GM12878 (cell line): ENCODE measurements at regions not wholly inside any gene's neighbourhood (a gene's known extent, or its start where the extent isn't known, plus 50 kb on each side); places are given as distances from the start of the nearest gene placed in this dataset.

Source experiments
- ATAC-seq: fragments of 200-7000 bp; cut with Tn5 transposase; 3 replicates; pipeline ENCODE4 v1.9.1; 2020; ENCODE audit warnings: mild to moderate bottlenecking, moderate library complexity
- BruUV-seq: library from RNA; stranded (reverse); fragments of 400-500 nt; replicated peaks from 2 replicates; lab custom pipeline; 2021; lab: Mats Ljungman, UMichigan
- CTCF ChIA-PET: fragments of 300-600 bp; sonication (Branson Sonifier 250); formaldehyde crosslinking; extraction: SDS; loops from one replicate; lab custom pipeline; 2021; ENCODE audit warnings: inconsistent platforms; lab: Yijun Ruan, JAX
- POLR2A ChIA-PET: fragments of 350-600 bp; formaldehyde crosslinking; extraction: SDS; loops from one replicate; lab custom pipeline; 2021; ENCODE audit warnings: inconsistent platforms; lab: Charles Lee
- RAD21 ChIA-PET: fragments of 300-600 bp; sonication (Branson Sonifier 250); formaldehyde crosslinking; loops from one replicate; lab custom pipeline; 2023; ENCODE audit warnings: antibody characterized with exemption; ENCODE audit not compliant: unreplicated experiment; lab: Charles Lee
- SMC1A ChIA-PET: fragments of 300-600 bp; sonication (Branson Sonifier 250); formaldehyde crosslinking; loops from one replicate; lab custom pipeline; 2023; ENCODE audit not compliant: unreplicated experiment, uncharacterized antibody; lab: Charles Lee
- DNase-seq: peaks from one replicate; pipeline ENCODE4 v3.0.0-alpha.2; 2011; ENCODE audit warnings: low read depth, low spot score
- FAIRE-seq: peaks from 3 replicates; lab custom pipeline; 2011; peaks lifted over from hg19 to GRCh38; lab: Jason Lieb, UNC
- H2AFZ ChIP-seq: 2 replicates; pipeline ENCODE4 v1.6.0; 2011; ENCODE audit warnings: low read depth, low read length, control low read depth; ENCODE audit not compliant: control insufficient read depth
- H3K27ac ChIP-seq: 2 replicates; pipeline ENCODE4 v1.5.1; 2011; ENCODE audit warnings: control low read depth; ENCODE audit not compliant: control insufficient read depth, insufficient read depth
- H3K27me3 ChIP-seq, 2 experiments: replicated peaks in 1 of 2; 2 replicates each; pipeline versions ENCODE4 v1.6.0 to v1.6.1; 2011; ENCODE audit warnings: low read length in 1 of 2; ENCODE audit not compliant: control insufficient read depth in 2 of 2, insufficient read depth in 2 of 2
- H3K36me3 ChIP-seq, 2 experiments: 2 replicates each; pipeline ENCODE4 v1.5.1; 2011; ENCODE audit warnings: low read length in 1 of 2; ENCODE audit not compliant: control insufficient read depth in 2 of 2, insufficient read depth in 2 of 2
- H3K4me1 ChIP-seq: 2 replicates; pipeline ENCODE4 v1.6.1; 2011; ENCODE audit warnings: mild to moderate bottlenecking, low read length, moderate library complexity, mixed read lengths; ENCODE audit not compliant: control insufficient read depth, insufficient read depth
- H3K4me2 ChIP-seq: 2 replicates; pipeline ENCODE4 v1.6.0; 2011; ENCODE audit warnings: control low read depth; ENCODE audit not compliant: control insufficient read depth, insufficient read depth
- H3K4me3 ChIP-seq: fragments of 200-600 bp; sonication (generic); 2 replicates; pipeline ENCODE4 v1.5.1; 2016
- H3K79me2 ChIP-seq: 2 replicates; pipeline ENCODE4 v1.6.0; 2011; ENCODE audit warnings: low read length; ENCODE audit not compliant: control insufficient read depth, insufficient read depth
- H3K9ac ChIP-seq: 2 replicates; pipeline ENCODE4 v1.8.0; 2011; ENCODE audit warnings: low read length, control low read depth, mixed read lengths; ENCODE audit not compliant: control insufficient read depth, insufficient read depth
- H3K9me3 ChIP-seq: replicated peaks from 3 replicates; pipeline ENCODE4 v1.5.1; 2011; ENCODE audit warnings: mild to moderate bottlenecking, low read length; ENCODE audit not compliant: control insufficient read depth, insufficient read depth
- H4K20me1 ChIP-seq: 2 replicates; pipeline ENCODE4 v1.6.0; 2011; ENCODE audit not compliant: control insufficient read depth, insufficient read depth
- CEBPB ChIP-seq, 2 experiments: fragments of 150-350 bp in 1 of 2; IDR thresholded peaks; 2 replicates each; pipeline ENCODE4 v1.6.1; 2012 to 2014; ENCODE audit warnings: low read depth in 2 of 2, low read length in 2 of 2, borderline replicate concordance in 1 of 2, inconsistent platforms in 1 of 2
- CHD1 ChIP-seq: IDR thresholded peaks from 2 replicates; pipeline ENCODE4 v1.6.1; 2012; ENCODE audit warnings: low read depth, low read length, improper control_type of control experiment
- CHD4 ChIP-seq: fragments of 200-600 bp; sonication (generic); IDR thresholded peaks from 2 replicates; pipeline ENCODE4 v1.6.1; 2016; ENCODE audit warnings: mild to moderate bottlenecking
- HDAC6 ChIP-seq: fragments of 200-600 bp; sonication (generic); IDR thresholded peaks from one replicate; pipeline ENCODE4 v1.8.0; 2017; ENCODE audit warnings: antibody characterized with exemption; ENCODE audit not compliant: unreplicated experiment
- KDM1A ChIP-seq: fragments of 200-600 bp; sonication (generic); IDR thresholded peaks from 2 replicates; pipeline ENCODE4 v1.6.1; 2016; ENCODE audit warnings: borderline replicate concordance
- NFXL1 ChIP-seq: fragments of 450-650 bp; IDR thresholded peaks from 2 replicates; pipeline ENCODE4 v1.6.1; 2017; ENCODE audit warnings: antibody characterized with exemption, mild to moderate bottlenecking, borderline replicate concordance
- PAX5 ChIP-seq: IDR thresholded peaks from 2 replicates; pipeline ENCODE4 v1.6.1; 2011; ENCODE audit warnings: low read depth, low read length, borderline replicate concordance
- SKIL ChIP-seq: fragments of 450-650 bp; IDR thresholded peaks from 2 replicates; pipeline ENCODE4 v1.6.1; 2017; ENCODE audit warnings: mild to moderate bottlenecking, low read depth, inconsistent platforms; ENCODE audit not compliant: poor library complexity, severe bottlenecking
- SREBF2 ChIP-seq: IDR thresholded peaks from 2 replicates; pipeline ENCODE4 v1.6.1; 2012; ENCODE audit warnings: mild to moderate bottlenecking, low read length
- TBL1XR1 ChIP-seq: IDR thresholded peaks from 2 replicates; pipeline ENCODE4 v1.6.1; 2012; ENCODE audit warnings: low read depth, low read length, improper control_type of control experiment
- ZNF622 ChIP-seq: fragments of 450-650 bp; IDR thresholded peaks from 2 replicates; pipeline ENCODE4 v1.6.1; 2017; ENCODE audit warnings: mild to moderate bottlenecking, inconsistent platforms
- WGBS: methylation state at CpG from one replicate; pipeline ENCODE4 v1.1.6; 2016; ENCODE audit warnings: low lambda C conversion rate; ENCODE audit not compliant: insufficient replicate concordance, insufficient coverage; ENCODE audit errors: missing lambda C conversion rate; 5-methylcytosine and 5-hydroxymethylcytosine counted together
- in situ Hi-C: fragments of 300-500 bp; cut with MboI; formaldehyde crosslinking; loops from 9 replicates; pipeline ENCODE4 v1.14.3; 2018; ENCODE audit warnings: mixed read lengths
- intact Hi-C: fragments of 100-400 bp; cut with micrococcal nuclease; formaldehyde crosslinking; loops from one replicate; pipeline ENCODE4 v1.14.2; 2022; ENCODE audit not compliant: unreplicated experiment
- TF ChIP-seq, protein P1 (sequence below): IDR thresholded peaks from 2 replicates; pipeline ENCODE4 v1.6.1; 2011; ENCODE audit warnings: low read depth, mild to moderate bottlenecking, low read length, moderate library complexity, borderline replicate concordance; ENCODE audit errors: extremely low read depth

DNA sequence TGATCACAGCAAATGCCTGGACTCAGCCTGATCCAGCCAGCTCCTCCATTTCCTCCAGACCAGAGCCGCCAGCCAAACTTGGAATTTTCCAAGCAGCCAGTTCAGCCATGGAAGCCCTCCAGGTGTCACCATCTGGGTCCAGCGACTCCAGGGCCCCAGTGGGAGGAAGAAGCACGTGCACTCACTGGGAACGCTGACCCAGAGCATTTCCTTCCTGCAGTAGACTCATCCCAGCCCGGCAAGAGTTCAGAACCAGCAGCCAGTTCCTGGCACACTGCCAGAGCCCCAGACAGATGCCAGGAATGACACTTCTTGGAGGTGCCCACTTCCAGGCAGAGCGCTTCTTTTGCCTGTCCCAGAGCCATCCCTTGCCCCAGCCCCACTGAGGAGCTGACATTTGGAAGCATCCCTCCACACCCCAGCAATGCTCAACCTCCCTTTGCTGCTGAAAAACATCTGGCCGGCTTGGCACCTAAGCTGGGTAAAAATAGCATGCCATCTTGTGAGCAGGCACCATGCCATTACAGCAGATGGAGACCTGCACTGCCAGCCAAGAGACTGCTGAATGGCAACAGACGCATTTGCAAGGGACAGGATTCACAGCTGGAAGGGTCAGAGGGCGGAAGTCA lies 460.3 kb upstream of the PROK2 start:
- no peaks in the 10 kb centered on the region for H4K20me1 ChIP-seq
- RAD21 ChIA-PET, result no interaction called here
- POLR2A ChIA-PET, result no interaction called here
- no peaks in the 10 kb centered on the region for H3K79me2 ChIP-seq
- H3K9ac ChIP-seq, result no peak overlapping the region
- H3K4me3 ChIP-seq, result no peak overlapping the region
- 49% methylated on average over 9 of the region's 9 CpGs for WGBS
- no peaks in the 10 kb centered on the region for H3K36me3 ChIP-seq
- CTCF ChIA-PET, result no interaction called here
- TF ChIP-seq NFXL1 (no peak), KDM1A (no peak), HDAC6 (no peak), PAX5 (no peak), ZNF622 (no peak)
- TF ChIP-seq, protein P1, sequence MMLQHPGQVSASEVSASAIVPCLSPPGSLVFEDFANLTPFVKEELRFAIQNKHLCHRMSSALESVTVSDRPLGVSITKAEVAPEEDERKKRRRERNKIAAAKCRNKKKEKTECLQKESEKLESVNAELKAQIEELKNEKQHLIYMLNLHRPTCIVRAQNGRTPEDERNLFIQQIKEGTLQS, result no peak
- ATAC-seq (no peak), DNase-seq (no peak), FAIRE-seq (no peak)
- H3K4me2 ChIP-seq, result no peak overlapping the region
- no peaks in the 10 kb centered on the region; the same call in 2 of the 3 replicates for H3K9me3 ChIP-seq
- no TSS peak for BruUV-seq
- H3K4me1 ChIP-seq, result peaks cover 7% of the 10 kb centered on the region
- no peaks in the 10 kb centered on the region; a peak in 1 of 4 replicates for H3K27me3 ChIP-seq
- intact Hi-C loops (no loop called here), in situ Hi-C loops (no loop called here)
- SMC1A ChIA-PET, result no interaction called here
- H2AFZ ChIP-seq, result no peak overlapping the region
- H3K27ac ChIP-seq, result no peak overlapping the region

- ChIA-PET RAD21 (no interaction called here), SMC1A (no interaction called here), CTCF (no interaction called here), POLR2A (no interaction called here)
- H3K4me2 ChIP-seq, result no peak overlapping the region
- H3K4me3 ChIP-seq, result no peak overlapping the region
- ATAC-seq (no peak), FAIRE-seq (no peak), DNase-seq (no peak)
- no TSS peak for BruUV-seq
- H3K79me2 ChIP-seq, result no peaks in the 10 kb centered on the region
- in situ Hi-C loops (no loop called here), intact Hi-C loops (no loop called here)
- TF ChIP-seq CHD4, result no peak
- TF ChIP-seq SREBF2, result no peak
- TF ChIP-seq CHD1, result no peak
- TF ChIP-seq SKIL, result no peak
- no peak for TF ChIP-seq CEBPB (IDR thresholded peaks at IDR 0.05; ENCODE audit: borderline replicate concordance in 1 of 2, low read depth in 2 of 2, low read length in 2 of 2)
- TF ChIP-seq TBL1XR1, result no peak
- no peaks in the 10 kb centered on the region for H3K36me3 ChIP-seq
- H3K27ac ChIP-seq, result no peak overlapping the region
- H2AFZ ChIP-seq, result no peak overlapping the region
- no peaks in the 10 kb centered on the region; a peak in 1 of 4 replicates for H3K27me3 ChIP-seq
- peaks cover 7% of the 10 kb centered on the region for H3K4me1 ChIP-seq
- WGBS, result 38% methylated on average over 5 of the region's 5 CpGs
- H3K9me3 ChIP-seq, result no peaks in the 10 kb centered on the region; the same call in 2 of the 3 replicates
- H3K9ac ChIP-seq, result no peak overlapping the region
- no peaks in the 10 kb centered on the region for H4K20me1 ChIP-seq
Observed at GRCh38 chr3:72244396-72244795, 459.4 kb upstream of the PROK2 start.
